Epithelial cell of esophagus (primary cell): ENCODE measurements at regions not wholly inside any gene's neighbourhood (a gene's known extent, or its start where the extent isn't known, plus 50 kb on each side); places are given as distances from the start of the nearest gene placed in this dataset.

Experiments used
- DNase-seq: peaks from one replicate; pipeline ENCODE4 v3.0.0; 2010; ENCODE audit warnings: low read depth
- H3K4me3 ChIP-seq: 2 replicates; pipeline ENCODE4 v1.5.1; 2011; ENCODE audit warnings: mild to moderate bottlenecking, low read length, control low read depth
- TF ChIP-seq, protein P1 (sequence below): IDR thresholded peaks from 2 replicates; pipeline ENCODE4 v1.5.1; 2011; ENCODE audit warnings: low read depth, mild to moderate bottlenecking, low read length, control low read depth, inconsistent platforms; ENCODE audit not compliant: insufficient read depth; ENCODE audit errors: missing control alignments

DNA sequence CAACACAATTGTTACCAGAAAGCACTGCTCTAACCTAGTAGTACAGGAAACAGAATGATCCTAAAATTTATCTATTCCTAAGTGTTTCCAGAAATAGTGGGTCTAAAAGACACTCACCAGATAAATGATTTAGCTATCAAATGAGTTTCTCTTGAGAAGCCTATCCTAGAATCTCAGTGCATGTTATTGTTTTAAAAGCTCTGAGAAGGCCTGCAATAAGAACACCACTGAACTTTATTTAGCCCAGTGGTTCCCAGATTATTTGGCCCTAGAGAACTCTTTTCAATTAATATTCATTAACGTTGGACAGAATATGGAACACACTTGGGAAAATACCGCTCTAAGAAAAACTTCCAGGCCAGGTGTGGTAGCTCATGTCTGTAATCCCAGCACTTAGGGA is 220.1 kb upstream of the GHITM start:
- DNase-seq: no peak
- TF ChIP-seq, protein P1, sequence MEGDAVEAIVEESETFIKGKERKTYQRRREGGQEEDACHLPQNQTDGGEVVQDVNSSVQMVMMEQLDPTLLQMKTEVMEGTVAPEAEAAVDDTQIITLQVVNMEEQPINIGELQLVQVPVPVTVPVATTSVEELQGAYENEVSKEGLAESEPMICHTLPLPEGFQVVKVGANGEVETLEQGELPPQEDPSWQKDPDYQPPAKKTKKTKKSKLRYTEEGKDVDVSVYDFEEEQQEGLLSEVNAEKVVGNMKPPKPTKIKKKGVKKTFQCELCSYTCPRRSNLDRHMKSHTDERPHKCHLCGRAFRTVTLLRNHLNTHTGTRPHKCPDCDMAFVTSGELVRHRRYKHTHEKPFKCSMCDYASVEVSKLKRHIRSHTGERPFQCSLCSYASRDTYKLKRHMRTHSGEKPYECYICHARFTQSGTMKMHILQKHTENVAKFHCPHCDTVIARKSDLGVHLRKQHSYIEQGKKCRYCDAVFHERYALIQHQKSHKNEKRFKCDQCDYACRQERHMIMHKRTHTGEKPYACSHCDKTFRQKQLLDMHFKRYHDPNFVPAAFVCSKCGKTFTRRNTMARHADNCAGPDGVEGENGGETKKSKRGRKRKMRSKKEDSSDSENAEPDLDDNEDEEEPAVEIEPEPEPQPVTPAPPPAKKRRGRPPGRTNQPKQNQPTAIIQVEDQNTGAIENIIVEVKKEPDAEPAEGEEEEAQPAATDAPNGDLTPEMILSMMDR: no peak
- H3K4me3 ChIP-seq: no peak overlapping the region

DNA sequence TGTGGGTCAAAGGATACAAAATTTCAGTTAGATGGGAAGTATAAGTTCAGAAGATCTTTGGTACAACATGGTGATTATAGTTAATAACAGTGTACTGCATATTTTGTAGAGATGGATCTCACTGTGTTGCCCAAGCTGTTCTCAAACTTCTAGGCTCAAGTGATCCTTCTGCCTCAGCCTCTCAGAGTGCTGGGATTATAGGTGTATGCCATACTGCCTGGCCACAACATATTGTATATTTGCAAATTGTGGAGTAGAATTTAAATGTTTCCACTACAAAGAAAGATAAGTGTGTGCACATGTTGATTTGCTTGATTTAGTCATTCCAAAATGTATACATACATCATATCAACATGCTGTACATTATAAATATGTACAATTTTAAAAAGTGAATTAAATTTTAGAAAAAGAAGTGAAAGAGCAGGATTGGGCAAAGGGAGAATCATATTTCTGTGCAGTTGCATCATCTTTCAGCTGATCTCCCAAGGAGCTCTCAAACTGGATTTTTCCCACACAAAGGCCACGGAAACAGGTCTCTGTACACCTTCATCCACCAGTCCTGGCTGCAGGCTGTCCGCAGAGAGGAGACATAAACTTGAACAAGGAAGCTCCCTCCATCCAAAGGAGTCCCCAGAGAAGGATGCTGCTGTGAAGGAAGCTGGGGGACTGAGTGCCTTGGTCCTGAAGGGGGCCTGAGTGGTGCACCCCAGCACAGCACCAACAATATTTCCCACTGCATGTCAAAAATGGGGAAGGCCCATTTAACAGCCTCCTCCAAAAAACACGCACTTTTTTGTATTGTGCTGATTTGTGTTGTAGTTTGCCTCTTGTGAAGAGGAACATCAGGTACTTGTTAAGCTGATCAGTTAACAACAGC is 217.1 kb upstream of the GHITM start:
- no peak overlapping the region for H3K4me3 ChIP-seq
- TF ChIP-seq, protein P1: no peak
- no peak for DNase-seq

GRCh38 chr10:83925133-83925532 is 214.2 kb upstream of the GHITM start:
- no peak for DNase-seq
- TF ChIP-seq, protein P1: no peak
- H3K4me3 ChIP-seq: no peak overlapping the region

GRCh38 chr10:83926606-83927005 is 212.7 kb upstream of the GHITM start:
- TF ChIP-seq, protein P1: no peak
- H3K4me3 ChIP-seq: no peak overlapping the region
- DNase-seq: no peak

- DNase-seq: no peak
- H3K4me3 ChIP-seq: no peak overlapping the region
- TF ChIP-seq, protein P1: no peak
These were observed 212.1 kb upstream of the GHITM start for GRCh38 chr10:83927166-83927565.

DNA sequence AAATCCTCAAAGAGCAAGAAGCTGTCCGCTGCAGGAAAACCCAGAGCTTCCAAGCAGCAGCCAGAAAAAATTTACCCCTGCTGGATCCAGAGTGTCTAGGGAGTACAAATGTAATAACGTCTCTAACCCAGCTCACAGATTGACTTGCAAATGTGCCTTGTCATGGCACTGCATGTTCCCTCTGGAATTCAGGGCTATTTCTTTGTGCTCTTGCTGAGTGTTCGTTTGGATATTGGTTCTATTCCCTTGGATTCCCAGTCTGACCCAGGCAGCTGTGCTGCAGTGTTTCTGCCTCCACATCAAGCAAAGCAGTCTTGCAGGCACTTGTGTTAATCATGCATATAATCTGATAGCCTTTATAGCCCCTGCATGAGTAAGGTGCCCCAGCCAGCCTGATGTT is 209.9 kb upstream of the GHITM start:
- TF ChIP-seq, protein P1: no peak
- DNase-seq: no peak
- no peak overlapping the region for H3K4me3 ChIP-seq

DNA sequence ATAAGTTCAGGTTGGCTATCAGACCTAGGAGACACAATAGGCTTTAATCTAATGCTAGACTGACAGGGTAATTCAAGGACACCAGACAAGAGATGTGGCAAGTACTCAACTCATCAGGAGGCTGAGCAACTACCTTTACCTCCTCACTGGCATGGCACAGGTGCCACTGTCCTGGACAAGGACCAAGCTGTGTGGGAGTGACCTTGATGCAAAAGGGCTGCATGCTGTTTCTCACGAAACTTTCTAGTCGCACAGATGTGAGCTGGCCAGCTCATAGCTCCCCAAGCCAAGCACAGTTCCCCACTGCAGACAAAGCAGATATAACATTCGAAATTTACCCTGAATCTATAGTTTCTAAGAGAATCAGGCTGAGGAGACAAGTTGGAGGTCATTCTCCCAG is 207.6 kb upstream of the GHITM start:
- no peak overlapping the region for H3K4me3 ChIP-seq
- TF ChIP-seq, protein P1: no peak
- no peak for DNase-seq
